Globus pallidus (tissue), 1 donor: ENCODE measurements at regions not wholly inside any gene's neighbourhood (a gene's known extent, or its start where the extent isn't known, plus 50 kb on each side); places are given as distances from the start of the nearest gene placed in this dataset.
"Not testable (repeated sequence)": the region's sequence is repeated elsewhere in the genome, so short reads cannot be mapped to it uniquely, and the experiment has no call there.

Source experiments
- DNase-seq: peaks from one replicate; pipeline ENCODE4 v3.0.0-alpha.2; 2015; ENCODE audit warnings: low spot score

DNA sequence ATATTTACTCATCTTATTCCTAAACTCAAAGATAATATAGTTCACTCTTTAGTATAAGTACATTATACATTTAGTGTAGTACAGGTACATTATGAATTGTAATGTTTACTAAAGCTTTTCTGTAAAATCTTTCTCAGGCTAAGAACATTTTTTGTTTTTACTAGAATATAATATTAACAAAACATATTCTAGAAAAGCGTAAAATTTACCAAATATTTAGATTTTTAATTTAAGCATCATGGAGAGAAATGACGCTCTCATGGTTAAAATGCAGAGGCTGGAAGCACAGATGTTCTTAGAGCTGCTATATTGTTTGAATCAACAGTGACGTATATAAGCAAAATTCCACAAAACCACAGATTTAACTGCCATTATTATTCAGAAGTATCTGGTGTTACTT is 54.7 kb upstream of the NBPF15 start:
- not testable (repeated sequence) for DNase-seq

DNA sequence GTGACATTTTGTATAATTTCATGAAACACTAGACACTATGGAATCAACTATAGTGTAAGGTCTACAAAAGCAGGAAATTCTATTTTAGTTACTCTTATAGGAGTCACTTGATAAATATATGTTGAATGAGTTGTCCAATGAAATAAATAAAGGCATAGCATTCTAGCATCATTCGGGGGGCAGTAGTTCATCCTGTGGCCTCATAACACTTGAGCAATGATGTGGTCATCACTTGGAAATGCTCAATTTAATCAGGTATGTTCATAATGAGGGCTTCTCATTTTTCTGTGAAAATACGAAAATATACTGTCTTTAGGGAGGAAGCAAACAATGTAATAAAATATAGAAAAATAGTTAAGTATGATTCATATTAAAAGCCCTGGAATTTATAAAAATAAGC is 55.4 kb upstream of the NBPF15 start:
- not testable (repeated sequence) for DNase-seq

DNA sequence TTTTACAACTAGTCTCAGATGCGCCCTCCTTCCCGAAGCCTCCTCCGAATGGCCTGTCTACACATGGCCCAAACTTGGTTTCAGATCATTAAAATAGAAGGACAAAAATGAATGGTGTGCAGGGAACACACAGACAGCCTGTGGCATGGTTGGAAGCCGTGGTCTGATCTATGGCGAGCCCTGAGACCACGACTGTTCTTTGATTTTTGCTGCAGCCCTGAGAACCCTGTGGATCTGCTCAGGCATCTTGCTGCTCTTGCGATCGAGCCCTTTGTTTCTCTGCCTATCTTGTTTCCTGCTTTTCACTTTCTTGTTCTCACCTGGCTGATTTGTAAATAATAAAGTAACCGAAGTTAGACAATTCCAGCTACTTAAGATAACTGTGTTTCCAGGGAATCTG is 57.0 kb upstream of the NBPF15 start:
- not testable (repeated sequence) for DNase-seq

DNA sequence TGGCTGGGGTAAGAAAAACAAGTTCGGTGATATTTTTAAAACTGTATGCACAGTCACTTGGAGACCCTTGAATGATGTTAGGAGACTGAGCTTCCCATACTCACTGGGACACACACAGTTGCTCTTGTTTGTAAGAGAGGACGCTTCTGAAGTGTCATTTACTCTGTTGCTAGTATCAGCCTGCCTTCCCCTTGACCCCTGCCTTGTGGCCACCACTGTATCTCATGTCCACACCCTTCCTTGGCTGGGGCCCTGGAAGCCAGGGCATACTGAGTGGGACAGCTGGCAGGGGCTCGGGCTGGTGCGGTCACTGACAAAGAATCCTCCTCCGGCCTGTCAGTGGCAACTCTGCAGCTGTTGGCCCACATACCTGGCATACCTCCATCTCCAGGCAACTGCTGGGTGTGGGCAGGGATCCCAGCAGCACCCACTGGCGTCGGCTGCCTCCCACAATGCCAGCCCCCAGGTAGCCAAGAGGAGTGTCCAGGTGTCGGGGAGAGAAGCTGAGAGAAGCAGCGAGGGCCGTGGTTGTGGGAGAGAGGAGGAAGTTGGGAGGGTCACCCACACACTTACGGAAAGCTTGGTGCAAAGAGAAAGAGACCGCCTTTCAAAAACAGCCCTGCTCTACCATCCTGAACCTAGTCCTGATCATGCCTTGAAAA is 58.2 kb upstream of the NBPF15 start:
- DNase-seq = not testable (repeated sequence)

DNA sequence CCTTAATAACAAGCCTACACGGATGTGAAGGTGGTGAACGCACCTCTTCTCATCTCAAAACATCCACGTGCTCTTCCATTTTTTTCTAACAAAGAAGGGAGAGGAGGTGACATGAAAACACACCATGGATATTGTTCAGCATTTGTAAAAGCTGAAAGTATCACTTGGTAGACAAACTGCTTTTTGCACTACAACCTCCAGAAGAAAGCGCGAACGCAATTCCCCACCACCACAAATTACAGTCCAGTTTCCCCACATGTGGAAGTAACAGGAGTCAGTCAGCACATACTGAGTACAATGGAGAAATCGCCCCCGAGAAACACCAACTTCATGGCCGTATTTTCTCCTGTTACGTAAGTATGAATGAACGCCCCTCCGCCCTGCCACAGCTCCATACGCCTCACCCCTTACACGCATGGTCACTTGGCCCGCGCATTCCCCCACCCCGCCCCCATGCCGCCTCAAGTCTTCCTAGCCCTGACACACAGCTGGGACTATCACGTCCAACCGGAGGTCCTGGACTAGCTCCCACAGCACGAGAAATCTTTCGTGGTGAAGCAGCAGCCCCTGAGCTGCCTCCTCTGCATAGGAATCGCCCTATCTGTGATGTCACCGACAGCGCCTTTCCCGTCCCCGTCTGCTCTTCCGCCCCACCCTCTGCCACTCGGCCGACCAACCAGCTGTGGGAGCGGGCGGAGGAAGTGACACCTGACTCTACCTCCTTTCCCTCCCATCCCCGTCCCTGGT is 62.4 kb upstream of the NBPF15 start:
- peak; percentile 55 for DNase-seq

DNA sequence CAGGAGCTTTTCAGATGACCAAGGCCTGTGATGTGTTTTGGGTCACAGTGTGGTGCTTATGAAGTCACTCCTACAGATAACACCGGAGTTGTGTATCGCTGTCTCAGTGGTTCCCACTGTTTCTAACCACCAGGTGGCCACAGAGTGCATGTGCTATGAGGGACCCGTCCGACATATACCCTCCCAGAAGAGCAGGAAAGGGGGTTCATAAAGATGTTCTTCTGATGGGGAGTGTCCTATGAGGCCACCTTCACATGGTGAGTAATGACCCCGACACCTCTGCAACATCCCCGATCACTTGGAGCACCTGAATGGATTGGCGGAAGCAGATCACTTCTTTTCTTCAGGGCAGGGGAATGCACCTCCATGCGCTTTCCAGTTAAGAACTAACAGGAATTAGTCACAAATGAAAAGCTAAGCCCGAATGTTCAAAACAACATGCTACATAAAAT is 60.5 kb upstream of the PPIAL4F start:
- DNase-seq = not testable (repeated sequence)

DNA sequence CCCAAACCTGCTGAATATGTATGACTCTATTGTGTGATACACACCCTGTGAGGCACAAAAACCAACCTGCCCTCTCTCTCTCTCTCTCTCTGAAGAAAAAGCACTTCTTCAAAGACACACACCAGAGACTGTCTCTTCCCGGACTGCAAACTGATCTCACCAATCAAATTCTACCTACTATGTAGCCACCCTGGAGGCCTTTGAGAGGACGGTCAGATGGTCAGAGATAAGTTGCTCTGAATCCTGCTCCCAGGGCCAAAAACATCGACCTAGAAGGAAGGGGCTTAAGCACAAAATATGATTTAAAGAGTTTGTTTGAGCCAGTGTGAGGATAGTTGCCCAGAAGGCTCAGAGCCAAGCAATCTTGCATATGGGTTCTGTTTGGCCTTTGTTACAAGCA is 59.2 kb upstream of the PPIAL4F start:
- DNase-seq = not testable (repeated sequence)

DNA sequence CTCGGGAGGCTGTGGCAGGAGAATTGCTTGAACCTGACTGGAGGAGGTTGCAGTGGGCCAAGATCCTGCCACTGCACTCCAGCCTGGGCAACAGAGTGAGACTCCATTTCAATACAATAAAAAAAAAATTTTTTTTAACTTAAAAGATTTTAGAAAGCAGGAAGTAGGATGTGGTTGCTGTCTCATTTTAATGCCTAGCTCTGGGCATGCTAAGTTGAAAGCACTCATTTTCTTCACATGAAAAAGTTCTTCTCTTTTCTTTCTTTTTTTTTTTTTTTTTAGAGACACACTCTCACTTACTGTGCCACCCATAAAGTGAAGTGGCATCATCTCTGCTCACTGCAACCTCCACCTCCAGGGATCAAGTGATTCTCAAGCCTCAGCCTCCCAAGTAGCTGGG is 58.4 kb upstream of the PPIAL4F start:
- not testable (repeated sequence) for DNase-seq

DNA sequence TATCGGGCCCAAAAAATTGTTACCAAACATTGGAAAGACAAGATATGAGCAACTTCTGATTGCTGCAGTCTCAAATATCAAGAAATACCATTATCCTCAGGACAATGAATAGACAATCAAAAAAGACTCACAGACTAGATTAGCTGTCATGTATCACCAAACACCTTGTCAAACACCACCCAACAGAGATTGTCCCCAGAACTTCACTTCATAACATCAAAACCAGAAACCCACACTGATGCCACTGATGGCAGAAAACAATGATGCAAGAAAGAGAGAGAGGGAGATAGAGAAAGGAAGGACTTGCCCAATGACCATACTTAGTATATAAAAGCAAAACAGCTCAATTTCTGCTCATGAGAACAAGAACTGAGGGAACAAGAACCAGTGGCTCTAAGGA is 56.0 kb upstream of the PPIAL4F start:
- DNase-seq = not testable (repeated sequence)

DNA sequence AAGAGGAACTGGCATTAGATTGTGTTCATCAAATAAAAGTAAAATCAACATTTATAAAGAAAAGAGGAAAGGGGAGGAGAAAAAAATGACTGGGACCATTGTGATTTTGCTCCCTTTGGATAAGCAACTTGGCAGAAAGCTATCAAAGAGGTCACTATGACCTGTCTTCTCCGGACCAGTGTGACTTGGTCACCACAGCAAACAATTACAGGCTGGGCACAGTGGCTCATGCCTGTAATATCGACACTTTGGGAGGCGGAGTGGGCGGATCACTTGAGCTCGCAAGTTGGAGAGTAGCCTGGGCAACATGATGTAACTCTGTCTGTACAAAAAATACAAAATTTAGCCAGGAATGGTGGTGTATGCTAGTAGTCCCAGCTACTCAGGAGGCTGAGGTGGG is 55.5 kb upstream of the PPIAL4F start:
- not testable (repeated sequence) for DNase-seq

DNA sequence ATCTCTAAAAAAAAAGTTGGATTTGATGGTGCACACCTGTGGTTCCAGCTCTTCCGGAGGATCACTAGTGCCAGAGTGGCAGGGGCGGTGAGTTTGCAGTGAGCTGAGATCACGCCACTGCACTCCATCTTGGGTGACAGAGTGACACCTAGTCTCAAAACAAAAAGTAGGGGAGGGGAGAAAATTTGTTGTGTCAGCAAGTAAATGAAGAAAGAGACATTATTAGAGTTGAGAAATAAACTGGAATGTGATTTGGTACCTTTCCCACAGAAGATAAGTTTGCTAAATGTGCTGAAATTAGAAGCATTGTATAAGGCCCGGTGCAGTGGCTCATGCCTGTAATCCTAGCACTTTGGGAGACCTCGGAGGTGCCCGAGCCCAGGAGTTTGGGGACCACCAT is 54.0 kb upstream of the PPIAL4F start:
- DNase-seq = not testable (repeated sequence)

DNA sequence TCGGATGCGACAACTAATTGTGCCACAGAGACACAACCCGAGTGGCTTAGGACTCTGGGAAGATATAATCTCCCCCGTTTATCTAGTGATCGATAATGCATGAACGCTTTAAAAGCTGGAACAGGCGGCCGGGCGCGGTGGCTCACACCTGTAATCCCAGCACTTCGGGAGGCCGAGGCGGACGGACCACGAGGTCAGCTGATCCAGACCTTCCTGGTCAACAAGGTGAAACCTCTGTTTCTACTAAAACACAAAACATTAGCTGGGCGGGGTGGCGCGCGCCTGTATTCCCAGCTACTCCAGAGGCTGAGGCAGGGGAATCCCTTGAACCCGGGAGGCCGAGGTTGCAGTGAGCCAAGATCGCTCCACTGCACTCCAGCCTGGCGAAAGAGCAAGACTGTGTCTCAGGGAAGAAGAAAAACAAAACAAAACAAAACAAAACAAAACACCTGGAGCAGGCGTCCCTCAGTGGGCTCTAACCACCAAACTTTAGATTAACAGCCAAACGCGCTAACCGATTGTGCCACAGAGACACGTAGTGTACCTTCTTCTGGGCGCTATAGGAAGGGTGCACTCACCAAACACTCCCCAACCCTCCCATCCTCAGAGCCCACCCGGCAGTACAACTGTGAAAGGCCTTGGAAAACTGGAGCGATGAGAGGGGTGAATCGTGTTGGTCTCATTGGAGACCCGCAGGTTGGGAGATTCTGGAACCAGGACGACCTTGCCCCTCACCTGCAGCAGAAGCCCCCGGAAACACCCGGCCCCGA is 53.3 kb upstream of the PPIAL4F start:
- DNase-seq = not testable (repeated sequence)
